ENCODE measurements at regions not wholly inside any gene's neighbourhood (a gene's known extent, or its start where the extent isn't known, plus 50 kb on each side); places are given as distances from the start of the nearest gene placed in this dataset.

DNA sequence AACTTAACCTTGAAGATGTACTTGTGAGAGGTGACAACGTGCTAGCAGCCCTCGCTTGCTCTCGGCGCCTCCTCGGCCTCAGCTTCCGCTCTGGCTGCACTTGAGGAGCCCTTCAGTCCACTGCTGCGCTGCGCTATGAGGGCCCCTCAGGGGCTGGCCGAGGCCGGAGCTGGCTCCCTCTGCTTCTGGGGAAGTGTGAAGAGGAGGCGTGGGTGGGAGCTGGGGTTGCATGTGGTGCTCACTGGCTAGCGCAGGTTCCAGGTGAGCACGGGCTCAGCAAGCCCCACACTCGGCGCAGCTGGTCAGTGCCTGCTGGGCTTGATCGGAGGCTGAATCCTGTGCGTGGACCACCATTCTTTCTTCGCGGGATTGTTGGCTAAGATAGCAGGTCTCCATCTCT is 166.1 kb downstream of the MRPS30 start:
- Histone ChIP-seq H3K27ac (ENCODE audit: low read depth in 1 of 2, low read length in 2 of 2) (no peak overlapping the region), H3K27me3 (ENCODE audit: control insufficient read depth in 1 of 2, insufficient read depth in 2 of 2, low read length in 2 of 2) (no peaks in the 10 kb centered on the region), H3K4me3 (ENCODE audit: low read length) (no peak overlapping the region), H3K36me3 (ENCODE audit: insufficient read depth, low read length) (no peaks in the 10 kb centered on the region), H3K9me3 (ENCODE audit: control insufficient read depth in 1 of 2, insufficient read depth in 1 of 2, low read length in 2 of 2) (peaks cover 0 to 13% of the 10 kb centered on the region in 2 experiments), H3K4me1 (ENCODE audit: insufficient read depth, low read length) (no peaks in the 10 kb centered on the region)
- H3K27ac Mint-ChIP-seq, result no peak overlapping the region
- CTCF ChIA-PET, result no interaction called here
- no peak overlapping the region for H3K4me3 Mint-ChIP-seq
- POLR2A ChIA-PET, result no interaction called here
- H3K36me3 Mint-ChIP-seq (ENCODE audit: low read depth), result no peaks in the 10 kb centered on the region
- H3K4me1 Mint-ChIP-seq (ENCODE audit: low read depth), result no peaks in the 10 kb centered on the region
- H3K9me3 Mint-ChIP-seq, result peaks cover 8% of the 10 kb centered on the region
- intact Hi-C loops (cut with DNase I, micrococcal nuclease), result no loop called here
- no peaks in the 10 kb centered on the region for H3K27me3 Mint-ChIP-seq
- DNase-seq, result no peak
- no peak for ATAC-seq (ENCODE audit: poor library complexity)
- TF ChIP-seq CTCF (IDR thresholded peaks at IDR 0.05), result no peak

- Histone ChIP-seq H3K27ac (ENCODE audit: low read depth in 1 of 2, low read length in 2 of 2) (no peak overlapping the region), H3K27me3 (ENCODE audit: control insufficient read depth in 1 of 2, insufficient read depth in 2 of 2, low read length in 2 of 2) (no peaks in the 10 kb centered on the region), H3K4me1 (ENCODE audit: insufficient read depth, low read length) (no peaks in the 10 kb centered on the region), H3K36me3 (ENCODE audit: insufficient read depth, low read length) (no peaks in the 10 kb centered on the region), H3K9me3 (ENCODE audit: control insufficient read depth in 1 of 2, insufficient read depth in 1 of 2, low read length in 2 of 2) (peaks cover 13 to 21% of the 10 kb centered on the region in 2 experiments), H3K4me3 (ENCODE audit: low read length) (no peak overlapping the region)
- intact Hi-C loops (cut with DNase I, micrococcal nuclease), result no loop called here
- H3K27ac Mint-ChIP-seq, result no peak overlapping the region
- DNase-seq (no peak), ATAC-seq (ENCODE audit: poor library complexity) (no peak)
- no peak for TF ChIP-seq CTCF (IDR thresholded peaks at IDR 0.05)
- ChIA-PET CTCF (no interaction called here), POLR2A (no interaction called here)
- no peaks in the 10 kb centered on the region for H3K27me3 Mint-ChIP-seq
- H3K9me3 Mint-ChIP-seq, result peaks cover 32% of the 10 kb centered on the region
- H3K4me1 Mint-ChIP-seq (ENCODE audit: low read depth), result no peaks in the 10 kb centered on the region
- H3K36me3 Mint-ChIP-seq (ENCODE audit: low read depth), result peaks cover 13% of the 10 kb centered on the region
- no peak overlapping the region for H3K4me3 Mint-ChIP-seq
Observed at GRCh38 chr5:44981708-44982107, 173.0 kb downstream of the MRPS30 start.

DNA sequence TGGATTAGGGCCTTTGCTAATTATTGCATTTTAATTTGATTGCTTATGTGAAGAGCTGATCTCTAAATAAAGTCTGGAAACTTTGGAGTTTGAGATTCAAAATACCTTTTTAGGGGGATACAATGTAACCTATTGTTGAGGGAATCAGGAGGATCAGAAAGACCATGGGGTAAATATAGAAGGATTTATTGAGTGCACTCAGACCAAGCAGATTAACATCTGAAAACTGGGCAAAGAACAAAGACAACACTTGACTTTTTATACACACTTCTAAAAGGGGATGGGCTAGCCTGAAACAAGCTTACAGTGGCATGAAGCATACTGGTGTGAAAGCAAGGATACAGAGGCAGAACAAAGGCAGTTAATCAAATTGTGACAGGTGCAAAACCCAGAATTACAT is 174.3 kb downstream of the MRPS30 start:
- ChIA-PET CTCF (no interaction called here), POLR2A (no interaction called here)
- Histone ChIP-seq H3K36me3 (ENCODE audit: insufficient read depth, low read length) (no peaks in the 10 kb centered on the region), H3K4me1 (ENCODE audit: insufficient read depth, low read length) (no peaks in the 10 kb centered on the region), H3K27ac (ENCODE audit: low read depth in 1 of 2, low read length in 2 of 2) (no peak overlapping the region), H3K9me3 (ENCODE audit: control insufficient read depth in 1 of 2, insufficient read depth in 1 of 2, low read length in 2 of 2) (peaks cover 13 to 21% of the 10 kb centered on the region in 2 experiments), H3K4me3 (ENCODE audit: low read length) (no peak overlapping the region), H3K27me3 (ENCODE audit: control insufficient read depth in 1 of 2, insufficient read depth in 2 of 2, low read length in 2 of 2) (no peaks in the 10 kb centered on the region)
- H3K36me3 Mint-ChIP-seq (ENCODE audit: low read depth), result peaks cover 13% of the 10 kb centered on the region
- no peak for TF ChIP-seq CTCF (IDR thresholded peaks at IDR 0.05)
- no peak for ATAC-seq (ENCODE audit: poor library complexity)
- no peak for DNase-seq
- intact Hi-C loops (cut with DNase I, micrococcal nuclease), result no loop called here
- no peaks in the 10 kb centered on the region for H3K4me1 Mint-ChIP-seq (ENCODE audit: low read depth)
- no peak overlapping the region for H3K4me3 Mint-ChIP-seq
- H3K27me3 Mint-ChIP-seq, result no peaks in the 10 kb centered on the region
- H3K9me3 Mint-ChIP-seq, result peaks cover 29% of the 10 kb centered on the region
- H3K27ac Mint-ChIP-seq, result no peak overlapping the region
